Esophagus muscularis mucosa (tissue), 4 donors: ENCODE measurements at regions not wholly inside any gene's neighbourhood (a gene's known extent, or its start where the extent isn't known, plus 50 kb on each side); places are given as distances from the start of the nearest gene placed in this dataset.

Experiments
- CTCF ChIP-seq, 3 experiments: fragments of 200-600 bp in 2 of 3; fragments of 450-650 bp in 1 of 3; sonication (generic) in 2 of 3; IDR thresholded peaks; one replicate each; pipeline ENCODE4 v1.5.1; 2017 to 2019; ENCODE audit warnings: antibody characterized with exemption in 3 of 3, mild to moderate bottlenecking in 2 of 3, moderate library complexity in 1 of 3
- EP300 ChIP-seq: sonication (generic); formaldehyde crosslinking; IDR thresholded peaks from one replicate; pipeline ENCODE4 v1.6.1; 2017; ENCODE audit warnings: antibody characterized with exemption
- POLR2A ChIP-seq: fragments of 450-650 bp; IDR thresholded peaks from one replicate; pipeline ENCODE4 v1.6.1; 2017; ENCODE audit warnings: antibody characterized with exemption, moderate library complexity, mild to moderate bottlenecking, low read depth
- POLR2AphosphoS5 ChIP-seq, 2 donors: sonication (generic); formaldehyde crosslinking; IDR thresholded peaks; one replicate each; pipeline ENCODE4 v1.6.1; 2017; ENCODE audit warnings: antibody characterized with exemption in 2 of 2

- no peak for TF ChIP-seq CTCF (IDR thresholded peaks at IDR 0.05)
- TF ChIP-seq POLR2AphosphoS5 (IDR thresholded peaks at IDR 0.05) = no peak
- TF ChIP-seq EP300 = no peak
- TF ChIP-seq POLR2A = no peak
Observed at GRCh38 chr3:34828847-34829246, 810.5 kb upstream of the ARPP21 start.
